ENCODE measurements at regions not wholly inside any gene's neighbourhood (a gene's known extent, or its start where the extent isn't known, plus 50 kb on each side); places are given as distances from the start of the nearest gene placed in this dataset.

DNA sequence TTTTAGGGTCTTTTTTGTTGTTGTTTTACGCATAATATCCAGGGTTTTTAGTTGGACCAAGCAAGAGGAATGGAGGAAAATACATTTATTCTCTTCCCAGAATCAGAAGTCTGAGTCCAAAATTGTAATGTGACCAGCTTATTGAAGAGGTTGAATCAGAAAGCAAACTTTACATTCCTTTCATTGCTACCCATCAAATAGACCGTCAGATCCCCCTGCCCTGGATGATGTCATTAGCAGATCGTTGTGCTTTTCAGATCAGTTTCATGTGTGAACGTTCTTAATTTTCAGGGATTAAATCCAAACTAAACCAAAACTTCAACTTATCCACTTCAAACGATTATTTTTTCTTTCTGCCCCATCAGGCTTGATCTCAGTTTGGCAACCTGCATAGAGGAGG, 85.7 kb upstream of the NGF start:
- TF ChIP-seq POLR2AphosphoS5 (IDR thresholded peaks at IDR 0.05; ENCODE audit: low read depth, low read length), result no peak
- no peak for TF ChIP-seq TAF1 (IDR thresholded peaks at IDR 0.05; ENCODE audit: borderline replicate concordance, insufficient read depth, low read length)
- no peak for TF ChIP-seq SIN3A (IDR thresholded peaks at IDR 0.05; ENCODE audit: borderline replicate concordance, insufficient read depth, low read length)
- TF ChIP-seq, protein P1, sequence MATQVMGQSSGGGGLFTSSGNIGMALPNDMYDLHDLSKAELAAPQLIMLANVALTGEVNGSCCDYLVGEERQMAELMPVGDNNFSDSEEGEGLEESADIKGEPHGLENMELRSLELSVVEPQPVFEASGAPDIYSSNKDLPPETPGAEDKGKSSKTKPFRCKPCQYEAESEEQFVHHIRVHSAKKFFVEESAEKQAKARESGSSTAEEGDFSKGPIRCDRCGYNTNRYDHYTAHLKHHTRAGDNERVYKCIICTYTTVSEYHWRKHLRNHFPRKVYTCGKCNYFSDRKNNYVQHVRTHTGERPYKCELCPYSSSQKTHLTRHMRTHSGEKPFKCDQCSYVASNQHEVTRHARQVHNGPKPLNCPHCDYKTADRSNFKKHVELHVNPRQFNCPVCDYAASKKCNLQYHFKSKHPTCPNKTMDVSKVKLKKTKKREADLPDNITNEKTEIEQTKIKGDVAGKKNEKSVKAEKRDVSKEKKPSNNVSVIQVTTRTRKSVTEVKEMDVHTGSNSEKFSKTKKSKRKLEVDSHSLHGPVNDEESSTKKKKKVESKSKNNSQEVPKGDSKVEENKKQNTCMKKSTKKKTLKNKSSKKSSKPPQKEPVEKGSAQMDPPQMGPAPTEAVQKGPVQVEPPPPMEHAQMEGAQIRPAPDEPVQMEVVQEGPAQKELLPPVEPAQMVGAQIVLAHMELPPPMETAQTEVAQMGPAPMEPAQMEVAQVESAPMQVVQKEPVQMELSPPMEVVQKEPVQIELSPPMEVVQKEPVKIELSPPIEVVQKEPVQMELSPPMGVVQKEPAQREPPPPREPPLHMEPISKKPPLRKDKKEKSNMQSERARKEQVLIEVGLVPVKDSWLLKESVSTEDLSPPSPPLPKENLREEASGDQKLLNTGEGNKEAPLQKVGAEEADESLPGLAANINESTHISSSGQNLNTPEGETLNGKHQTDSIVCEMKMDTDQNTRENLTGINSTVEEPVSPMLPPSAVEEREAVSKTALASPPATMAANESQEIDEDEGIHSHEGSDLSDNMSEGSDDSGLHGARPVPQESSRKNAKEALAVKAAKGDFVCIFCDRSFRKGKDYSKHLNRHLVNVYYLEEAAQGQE (IDR thresholded peaks at IDR 0.05; ENCODE audit: insufficient read depth in 1 of 2, low read depth in 2 of 2, low read length in 2 of 2), result no peak
- TF ChIP-seq FOXP2 (optimal IDR thresholded peaks at IDR 0.05; ENCODE audit: borderline replicate concordance, extremely low read depth, extremely low read length, insufficient read depth), result no peak

DNA sequence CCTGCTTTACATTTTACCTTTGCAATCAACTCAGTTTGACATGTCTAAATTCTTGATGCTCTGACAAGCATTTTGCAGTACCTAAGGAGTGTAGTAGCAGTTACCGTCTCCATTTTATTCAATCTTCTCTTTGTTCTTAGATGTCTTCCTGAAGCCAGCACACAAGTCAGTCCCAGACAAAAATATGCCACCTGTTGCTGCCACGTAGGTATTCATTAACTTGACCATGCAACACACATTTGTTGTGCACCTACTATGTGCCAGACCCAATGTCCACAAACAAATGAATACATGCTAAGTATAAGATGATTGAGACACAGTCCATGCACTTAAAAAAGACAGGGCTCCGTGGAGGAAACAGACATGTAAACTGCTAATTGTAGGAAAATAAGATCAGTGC, 81.5 kb upstream of the NGF start:
- TF ChIP-seq POLR2AphosphoS5 (IDR thresholded peaks at IDR 0.05; ENCODE audit: low read depth, low read length) (no peak), SIN3A (IDR thresholded peaks at IDR 0.05; ENCODE audit: borderline replicate concordance, insufficient read depth, low read length) (no peak), TAF1 (IDR thresholded peaks at IDR 0.05; ENCODE audit: borderline replicate concordance, insufficient read depth, low read length) (no peak), FOXP2 (optimal IDR thresholded peaks at IDR 0.05; ENCODE audit: borderline replicate concordance, extremely low read depth, extremely low read length, insufficient read depth) (no peak)
- TF ChIP-seq, protein P1 (IDR thresholded peaks at IDR 0.05; ENCODE audit: insufficient read depth in 1 of 2, low read depth in 2 of 2, low read length in 2 of 2), result no peak

DNA sequence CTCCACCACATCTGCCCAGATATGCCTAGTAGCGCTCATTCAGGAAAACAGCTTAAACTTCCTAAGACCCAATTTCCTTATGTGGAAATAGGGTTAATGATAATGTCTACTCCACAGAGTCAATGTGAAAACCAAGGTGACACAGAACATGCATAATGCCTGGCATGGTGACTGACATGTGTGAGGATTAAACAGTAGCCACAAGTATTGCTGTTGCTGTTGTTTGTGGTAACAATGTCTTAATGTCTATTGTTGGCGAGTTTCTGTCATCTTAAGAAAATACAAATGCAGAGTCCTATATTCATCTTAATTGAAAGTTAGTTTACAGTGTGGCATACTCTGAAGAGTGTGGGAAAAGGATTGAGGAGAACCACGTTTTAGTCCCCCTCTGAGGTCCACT, 75.6 kb upstream of the NGF start:
- no peak for TF ChIP-seq TAF1 (IDR thresholded peaks at IDR 0.05; ENCODE audit: borderline replicate concordance, insufficient read depth, low read length)
- TF ChIP-seq FOXP2 (optimal IDR thresholded peaks at IDR 0.05; ENCODE audit: borderline replicate concordance, extremely low read depth, extremely low read length, insufficient read depth), result no peak
- no peak for TF ChIP-seq POLR2AphosphoS5 (IDR thresholded peaks at IDR 0.05; ENCODE audit: low read depth, low read length)
- TF ChIP-seq SIN3A (IDR thresholded peaks at IDR 0.05; ENCODE audit: borderline replicate concordance, insufficient read depth, low read length), result no peak
- TF ChIP-seq, protein P1 (IDR thresholded peaks at IDR 0.05; ENCODE audit: insufficient read depth in 1 of 2, low read depth in 2 of 2, low read length in 2 of 2), result no peak

DNA sequence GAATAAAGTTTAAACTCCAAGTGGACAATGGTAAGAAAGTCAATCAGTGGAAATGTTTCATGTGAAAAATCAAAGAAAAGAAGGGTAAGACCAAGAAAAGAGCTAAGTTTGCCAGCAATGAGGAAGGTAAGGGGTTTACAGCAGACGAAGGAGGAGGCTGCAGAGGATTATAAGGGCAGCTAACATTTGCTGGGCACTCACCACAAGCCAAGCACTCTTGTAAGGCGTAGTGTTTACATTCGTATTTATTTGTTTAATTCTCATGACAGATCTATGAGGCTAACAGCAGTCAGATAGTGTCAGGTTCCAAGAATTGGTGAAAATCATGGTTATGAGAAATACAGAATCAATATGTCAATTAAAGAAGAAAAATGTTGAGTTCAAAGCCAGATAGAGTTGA, 75.2 kb upstream of the NGF start:
- TF ChIP-seq SIN3A (IDR thresholded peaks at IDR 0.05; ENCODE audit: borderline replicate concordance, insufficient read depth, low read length), result no peak
- TF ChIP-seq, protein P1 (IDR thresholded peaks at IDR 0.05; ENCODE audit: insufficient read depth in 1 of 2, low read depth in 2 of 2, low read length in 2 of 2), result no peak
- no peak for TF ChIP-seq FOXP2 (optimal IDR thresholded peaks at IDR 0.05; ENCODE audit: borderline replicate concordance, extremely low read depth, extremely low read length, insufficient read depth)
- no peak for TF ChIP-seq POLR2AphosphoS5 (IDR thresholded peaks at IDR 0.05; ENCODE audit: low read depth, low read length)
- TF ChIP-seq TAF1 (IDR thresholded peaks at IDR 0.05; ENCODE audit: borderline replicate concordance, insufficient read depth, low read length), result no peak

DNA sequence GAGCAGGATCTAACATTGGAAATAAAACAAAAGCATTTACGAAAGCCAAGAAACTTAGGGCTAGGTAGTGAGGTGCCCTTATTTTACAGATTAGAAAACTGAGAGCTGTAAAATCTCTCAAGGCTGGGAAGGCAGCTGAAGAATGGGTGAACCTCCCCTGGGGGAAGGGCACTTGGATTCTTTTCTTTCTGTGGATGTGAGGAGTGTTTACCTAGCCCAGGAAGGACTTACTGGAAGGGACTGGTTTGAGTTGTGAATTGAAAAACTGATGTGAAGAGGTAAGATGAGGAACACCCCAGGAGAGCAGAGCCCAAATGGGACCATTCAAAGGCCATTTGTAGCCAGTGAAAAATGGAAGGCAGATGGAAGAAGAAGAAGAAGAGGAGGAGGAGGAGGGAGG, 74.7 kb upstream of the NGF start:
- TF ChIP-seq FOXP2 (optimal IDR thresholded peaks at IDR 0.05; ENCODE audit: borderline replicate concordance, extremely low read depth, extremely low read length, insufficient read depth) (no peak), SIN3A (IDR thresholded peaks at IDR 0.05; ENCODE audit: borderline replicate concordance, insufficient read depth, low read length) (no peak), TAF1 (IDR thresholded peaks at IDR 0.05; ENCODE audit: borderline replicate concordance, insufficient read depth, low read length) (no peak), POLR2AphosphoS5 (IDR thresholded peaks at IDR 0.05; ENCODE audit: low read depth, low read length) (no peak)
- TF ChIP-seq, protein P1 (IDR thresholded peaks at IDR 0.05; ENCODE audit: insufficient read depth in 1 of 2, low read depth in 2 of 2, low read length in 2 of 2), result no peak
